SK-N-SH (cell line): ENCODE measurements at regions not wholly inside any gene's neighbourhood (a gene's known extent, or its start where the extent isn't known, plus 50 kb on each side); places are given as distances from the start of the nearest gene placed in this dataset.
A peak's percentile ranks its signal among the peaks of the same experiment; 100 is the strongest.
"Not testable (repeated sequence)": the region's sequence is repeated elsewhere in the genome, so short reads cannot be mapped to it uniquely, and the experiment has no call there.

Experiments
- CTCF ChIA-PET: fragments of 300-600, 350-600 bp; formaldehyde crosslinking; extraction: SDS; loops from one replicate; lab custom pipeline; 2021; lab: Yijun Ruan, JAX
- POLR2A ChIA-PET: fragments of 350-600 bp; sonication (Branson Sonifier 250); formaldehyde crosslinking; extraction: SDS; loops from one replicate; lab custom pipeline; 2020; ENCODE audit warnings: antibody characterized with exemption, inconsistent platforms; lab: Yijun Ruan, JAX
- DNase-seq: peaks from one replicate; pipeline ENCODE4 v3.0.0; 2012
- H2AFZ ChIP-seq: fragments of 200-600 bp; sonication (generic); 2 replicates; pipeline ENCODE4 v1.8.1; 2016; ENCODE audit warnings: antibody characterized with exemption, mild to moderate bottlenecking, low read depth
- H3F3A ChIP-seq: fragments of 200-600 bp; sonication (generic); replicated peaks from 2 replicates; pipeline ENCODE3; 2016; ENCODE audit warnings: antibody characterized with exemption, mild to moderate bottlenecking; ENCODE audit not compliant: insufficient read depth
- H3K27ac ChIP-seq, 2 experiments: fragments of 200-500 bp in 1 of 2; fragments of 200-600 bp in 1 of 2; sonication (Bioruptor generic) in 1 of 2; sonication (generic), shearing (Covaris generic) in 1 of 2; 2 replicates each; pipeline versions ENCODE4 v1.5.1 to v1.6.1; 2014 to 2016; ENCODE audit warnings: low read depth in 2 of 2, inconsistent platforms in 1 of 2, low read length in 1 of 2, mild to moderate bottlenecking in 1 of 2, mixed read lengths in 1 of 2
- H3K27me3 ChIP-seq: fragments of 200-600 bp; sonication (generic), shearing (Covaris generic); 2 replicates; pipeline ENCODE4 v1.6.1; 2016; ENCODE audit warnings: mixed run types; ENCODE audit not compliant: insufficient read depth
- H3K36me3 ChIP-seq, 2 experiments: fragments of 200-500 bp in 1 of 2; fragments of 200-600 bp in 1 of 2; sonication (Bioruptor generic) in 1 of 2; sonication (generic) in 1 of 2; replicated peaks in 1 of 2; 2 replicates each; pipeline versions ENCODE3 to v1.5.1; 2014 to 2016; ENCODE audit warnings: low read length in 1 of 2, mild to moderate bottlenecking in 1 of 2; ENCODE audit not compliant: insufficient read depth in 2 of 2, control insufficient read depth in 1 of 2
- H3K4me1 ChIP-seq, 2 experiments: fragments of 200-500 bp in 1 of 2; fragments of 200-600 bp in 1 of 2; sonication (Bioruptor generic) in 1 of 2; sonication (generic), shearing (Covaris generic) in 1 of 2; 2 replicates each; pipeline versions ENCODE4 v1.5.1 to v1.6.1; 2014 to 2016; ENCODE audit warnings: low read depth in 1 of 2, low read length in 1 of 2, mixed run types in 1 of 2; ENCODE audit not compliant: insufficient read depth in 2 of 2, control insufficient read depth in 1 of 2
- H3K4me2 ChIP-seq: fragments of 200-600 bp; sonication (generic), shearing (Covaris generic); 2 replicates; pipeline ENCODE4 v1.6.1; 2017; ENCODE audit warnings: mixed run types
- H3K4me3 ChIP-seq, 2 experiments: fragments of 200-500 bp in 1 of 2; fragments of 200-600 bp in 1 of 2; sonication (Bioruptor generic) in 1 of 2; sonication (generic), shearing (Covaris generic) in 1 of 2; 2 replicates each; pipeline versions ENCODE4 v1.5.1 to v1.8.1; 2014 to 2016; ENCODE audit warnings: low read depth in 2 of 2, inconsistent platforms in 1 of 2, low read length in 1 of 2, mild to moderate bottlenecking in 1 of 2, mixed read lengths in 1 of 2, moderate library complexity in 1 of 2
- H3K79me2 ChIP-seq: fragments of 200-600 bp; sonication (generic); 2 replicates; pipeline ENCODE4 v1.8.1; 2017; ENCODE audit warnings: mild to moderate bottlenecking; ENCODE audit not compliant: insufficient read depth
- H3K9ac ChIP-seq: fragments of 200-600 bp; sonication (generic); 2 replicates; pipeline ENCODE4 v1.6.1; 2017; ENCODE audit warnings: mixed run types
- H3K9me2 ChIP-seq: fragments of 200-600 bp; sonication (generic); 2 replicates; pipeline ENCODE4 v1.6.1; 2017; ENCODE audit warnings: mixed run types
- H3K9me3 ChIP-seq: fragments of 200-600 bp; sonication (generic); 2 replicates; pipeline ENCODE4 v1.6.1; 2017; ENCODE audit warnings: mixed run types, mild to moderate bottlenecking, moderate library complexity
- H4K20me1 ChIP-seq: fragments of 200-600 bp; sonication (generic); 2 replicates; pipeline ENCODE4 v1.6.1; 2017; ENCODE audit warnings: mild to moderate bottlenecking, mixed run types; ENCODE audit not compliant: insufficient read depth
- ELF1 ChIP-seq: IDR thresholded peaks from 2 replicates; pipeline ENCODE4 v1.4.0; 2012
- FOSL2 ChIP-seq: IDR thresholded peaks from 2 replicates; pipeline ENCODE4 v1.4.0; 2012; ENCODE audit warnings: low read depth, mild to moderate bottlenecking, moderate library complexity, borderline replicate concordance
- FOXM1 ChIP-seq: IDR thresholded peaks from 2 replicates; pipeline ENCODE4 v1.4.0; 2012; ENCODE audit warnings: low read depth, mild to moderate bottlenecking
- GATA2 ChIP-seq: sonication (generic); formaldehyde crosslinking; IDR thresholded peaks from 2 replicates; pipeline ENCODE4 v1.5.0; 2020; ENCODE audit warnings: mild to moderate bottlenecking, missing genetic modification reagents
- MXI1 ChIP-seq: IDR thresholded peaks from 2 replicates; pipeline ENCODE4 v1.6.1; 2012; ENCODE audit warnings: mild to moderate bottlenecking, low read depth, low read length, improper control_type of control experiment
- NFIC ChIP-seq: IDR thresholded peaks from 2 replicates; pipeline ENCODE4 v1.4.0; 2012; ENCODE audit warnings: borderline replicate concordance
- RAD21 ChIP-seq: IDR thresholded peaks from 2 replicates; pipeline ENCODE4 v1.6.1; 2012; ENCODE audit warnings: mild to moderate bottlenecking, low read length
- RCOR1 ChIP-seq: fragments of 150-350 bp; IDR thresholded peaks from 2 replicates; pipeline ENCODE4 v1.6.1; 2017; ENCODE audit warnings: antibody characterized with exemption, low read length
- TEAD4 ChIP-seq: IDR thresholded peaks from 2 replicates; pipeline ENCODE4 v1.4.0; 2012; ENCODE audit warnings: mild to moderate bottlenecking, borderline replicate concordance; ENCODE audit not compliant: insufficient read depth
- USF1 ChIP-seq: IDR thresholded peaks from 2 replicates; pipeline ENCODE4 v1.4.0; 2012; ENCODE audit warnings: low read depth, borderline replicate concordance
- ZBTB33 ChIP-seq: IDR thresholded peaks from 2 replicates; pipeline ENCODE4 v1.4.0; 2012; ENCODE audit warnings: low read depth, borderline replicate concordance
- WGBS: methylation state at CpG from one replicate; pipeline ENCODE4 v1.1.6; 2017; ENCODE audit warnings: low lambda C conversion rate; 5-methylcytosine and 5-hydroxymethylcytosine counted together
- TF ChIP-seq, protein P1 (sequence below): IDR thresholded peaks from 2 replicates; pipeline ENCODE4 v1.6.1; 2012; ENCODE audit warnings: mild to moderate bottlenecking, low read depth, low read length, moderate library complexity
- TF ChIP-seq, protein P2 (sequence below): IDR thresholded peaks from 2 replicates; pipeline ENCODE4 v1.4.0; 2012; ENCODE audit warnings: low read depth

DNA sequence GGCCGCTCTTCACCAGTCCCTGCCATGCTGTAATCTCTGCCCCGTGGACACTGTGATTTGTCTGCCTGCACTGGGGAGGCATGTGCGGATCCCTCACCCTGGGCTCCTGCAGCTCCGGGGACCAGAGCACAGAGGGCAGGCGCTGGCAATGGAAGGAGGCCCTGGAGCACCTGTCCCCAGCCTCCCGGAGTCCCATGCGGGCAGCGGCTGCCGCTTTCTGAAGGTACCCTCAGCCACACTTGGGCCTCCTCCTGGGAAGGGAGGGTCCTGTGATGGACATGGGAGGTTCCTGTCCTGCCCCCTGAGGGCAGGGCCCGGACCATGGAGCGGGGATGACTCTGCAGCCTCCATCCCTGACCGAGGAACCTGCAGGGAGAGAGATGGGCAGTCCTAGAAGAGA is 297.4 kb upstream of the SFSWAP start (continued):
- TF ChIP-seq FOSL2 (no peak), MXI1 (no peak), GATA2 (CRISPR knock-in tag) (no peak), RCOR1 (no peak), NFIC (no peak), FOXM1 (no peak), ELF1 (no peak), USF1 (no peak)
- TF ChIP-seq, protein P1, sequence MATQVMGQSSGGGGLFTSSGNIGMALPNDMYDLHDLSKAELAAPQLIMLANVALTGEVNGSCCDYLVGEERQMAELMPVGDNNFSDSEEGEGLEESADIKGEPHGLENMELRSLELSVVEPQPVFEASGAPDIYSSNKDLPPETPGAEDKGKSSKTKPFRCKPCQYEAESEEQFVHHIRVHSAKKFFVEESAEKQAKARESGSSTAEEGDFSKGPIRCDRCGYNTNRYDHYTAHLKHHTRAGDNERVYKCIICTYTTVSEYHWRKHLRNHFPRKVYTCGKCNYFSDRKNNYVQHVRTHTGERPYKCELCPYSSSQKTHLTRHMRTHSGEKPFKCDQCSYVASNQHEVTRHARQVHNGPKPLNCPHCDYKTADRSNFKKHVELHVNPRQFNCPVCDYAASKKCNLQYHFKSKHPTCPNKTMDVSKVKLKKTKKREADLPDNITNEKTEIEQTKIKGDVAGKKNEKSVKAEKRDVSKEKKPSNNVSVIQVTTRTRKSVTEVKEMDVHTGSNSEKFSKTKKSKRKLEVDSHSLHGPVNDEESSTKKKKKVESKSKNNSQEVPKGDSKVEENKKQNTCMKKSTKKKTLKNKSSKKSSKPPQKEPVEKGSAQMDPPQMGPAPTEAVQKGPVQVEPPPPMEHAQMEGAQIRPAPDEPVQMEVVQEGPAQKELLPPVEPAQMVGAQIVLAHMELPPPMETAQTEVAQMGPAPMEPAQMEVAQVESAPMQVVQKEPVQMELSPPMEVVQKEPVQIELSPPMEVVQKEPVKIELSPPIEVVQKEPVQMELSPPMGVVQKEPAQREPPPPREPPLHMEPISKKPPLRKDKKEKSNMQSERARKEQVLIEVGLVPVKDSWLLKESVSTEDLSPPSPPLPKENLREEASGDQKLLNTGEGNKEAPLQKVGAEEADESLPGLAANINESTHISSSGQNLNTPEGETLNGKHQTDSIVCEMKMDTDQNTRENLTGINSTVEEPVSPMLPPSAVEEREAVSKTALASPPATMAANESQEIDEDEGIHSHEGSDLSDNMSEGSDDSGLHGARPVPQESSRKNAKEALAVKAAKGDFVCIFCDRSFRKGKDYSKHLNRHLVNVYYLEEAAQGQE = no peak

GRCh38 chr12:131414155-131414922 is 296.6 kb upstream of the SFSWAP start:
- CTCF ChIA-PET, H3K27ac ChIP-seq, H3K9me2 ChIP-seq, H3K79me2 ChIP-seq, H4K20me1 ChIP-seq, H3K36me3 ChIP-seq, POLR2A ChIA-PET, H3K4me3 ChIP-seq, H3K27me3 ChIP-seq, H3K4me1 ChIP-seq, DNase-seq, H3K9me3 ChIP-seq, H2AFZ ChIP-seq, H3K4me2 ChIP-seq, H3K9ac ChIP-seq, H3F3A ChIP-seq: not testable (repeated sequence)
- 30% methylated on average over 2 of the region's 20 CpGs for whole genome bisulfite sequencing

- Histone ChIP-seq H3K4me3 (no peak overlapping the region), H3K9ac (no peak overlapping the region), H3K79me2 (no peaks in the 10 kb centered on the region), H4K20me1 (no peaks in the 10 kb centered on the region), H2AFZ (no peak overlapping the region)
- 24% methylated on average over 4 of the region's 4 CpGs for WGBS
- TF ChIP-seq TEAD4 (no peak), ZBTB33 (no peak), MXI1 (no peak), RAD21 (no peak), USF1 (peak; percentile 39; the same call in 1 of the 2 replicates)
- TF ChIP-seq, protein P2, sequence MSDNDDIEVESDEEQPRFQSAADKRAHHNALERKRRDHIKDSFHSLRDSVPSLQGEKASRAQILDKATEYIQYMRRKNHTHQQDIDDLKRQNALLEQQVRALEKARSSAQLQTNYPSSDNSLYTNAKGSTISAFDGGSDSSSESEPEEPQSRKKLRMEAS = no peak
- TF ChIP-seq, all 33 proteins: peak for 1
- DNase-seq = peak; percentile 49
- Histone ChIP-seq H3K4me1 (peaks cover 0 to 6% of the 10 kb centered on the region in 2 experiments; a peak in 1 of 4 replicates), H3K4me2 (no peak overlapping the region), H3K27ac (no peak overlapping the region), H3F3A (no peaks in the 10 kb centered on the region), H3K9me3 (no peaks in the 10 kb centered on the region), H3K9me2 (no peaks in the 10 kb centered on the region), H3K27me3 (no peaks in the 10 kb centered on the region), H3K36me3 (no peaks in the 10 kb centered on the region)
- ChIA-PET POLR2A (no interaction called here), CTCF (interaction anchor here (2.1 kb wide), 1 partner anchor 39 kb away, joined by 4 read pairs; no protein-coding TSS in a partner anchor)
Observed at GRCh38 chr12:131415781-131416180, 295.1 kb upstream of the SFSWAP start.
